ENCODE measurements at regions not wholly inside any gene's neighbourhood (a gene's known extent, or its start where the extent isn't known, plus 50 kb on each side); places are given as distances from the start of the nearest gene placed in this dataset.

GRCh38 chr13:21970918-21971317 is 300.0 kb downstream of the FGF9 start:
- no peak for FAIRE-seq

- FAIRE-seq, result no peak
Observed at GRCh38 chr13:21971662-21972621, 301.1 kb downstream of the FGF9 start.

DNA sequence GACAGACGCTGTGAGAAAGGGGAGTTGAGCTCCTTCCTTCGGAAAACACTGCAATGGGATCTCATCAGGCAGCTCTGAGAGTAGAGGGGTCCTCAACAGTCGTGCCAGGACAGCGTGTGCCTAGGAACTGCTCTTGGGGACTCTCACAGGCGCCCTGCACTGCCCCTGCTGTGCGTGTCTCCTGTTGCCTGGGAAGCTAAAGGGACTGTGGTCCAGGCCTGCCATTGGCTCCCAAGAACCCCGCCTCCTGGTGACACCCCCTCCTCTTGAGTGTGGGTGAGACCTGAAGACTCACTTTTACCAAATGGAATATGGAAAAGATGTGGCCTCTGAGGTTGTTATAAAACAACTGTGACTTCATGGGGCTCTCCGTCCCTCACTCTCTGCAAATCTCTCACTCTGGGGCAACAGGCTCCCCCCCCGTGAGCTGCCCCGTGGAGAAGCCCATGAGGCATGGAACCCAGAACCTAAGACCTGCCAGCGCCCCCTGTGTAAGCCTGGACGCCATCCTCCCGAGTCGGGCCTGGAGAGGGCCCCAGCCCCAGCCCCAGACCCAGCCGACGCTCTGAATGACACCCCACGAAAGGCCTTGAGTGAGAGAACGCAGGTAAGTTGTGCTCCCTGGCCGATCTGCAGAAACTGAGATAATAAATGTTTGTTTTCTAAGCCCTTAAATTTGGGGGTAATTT is 302.7 kb downstream of the FGF9 start:
- no peak for FAIRE-seq

- no peak for FAIRE-seq
Observed at GRCh38 chr13:21974741-21975140, 303.9 kb downstream of the FGF9 start.

DNA sequence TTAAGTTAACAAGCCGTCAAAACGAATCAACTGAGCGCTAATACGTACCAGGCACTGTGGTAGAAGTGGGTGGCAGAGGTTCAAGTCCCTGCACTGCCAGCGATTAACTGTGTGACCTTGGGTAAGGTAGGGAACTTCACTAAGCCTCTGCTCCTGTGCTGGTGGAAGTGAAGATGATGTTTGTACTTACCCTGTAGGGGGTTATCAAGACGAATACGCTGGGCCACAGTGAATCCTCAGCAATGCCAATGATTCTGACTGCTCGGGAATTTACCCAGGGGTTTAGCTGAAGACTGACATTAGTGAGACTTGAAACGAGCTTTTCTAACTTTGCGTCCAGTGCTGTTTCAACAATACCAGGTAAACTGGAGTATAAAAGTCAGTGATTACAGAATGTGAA is 305.3 kb downstream of the FGF9 start:
- FAIRE-seq, result no peak

GRCh38 chr13:21979161-21979806 is 308.4 kb downstream of the FGF9 start:
- FAIRE-seq, result no peak

DNA sequence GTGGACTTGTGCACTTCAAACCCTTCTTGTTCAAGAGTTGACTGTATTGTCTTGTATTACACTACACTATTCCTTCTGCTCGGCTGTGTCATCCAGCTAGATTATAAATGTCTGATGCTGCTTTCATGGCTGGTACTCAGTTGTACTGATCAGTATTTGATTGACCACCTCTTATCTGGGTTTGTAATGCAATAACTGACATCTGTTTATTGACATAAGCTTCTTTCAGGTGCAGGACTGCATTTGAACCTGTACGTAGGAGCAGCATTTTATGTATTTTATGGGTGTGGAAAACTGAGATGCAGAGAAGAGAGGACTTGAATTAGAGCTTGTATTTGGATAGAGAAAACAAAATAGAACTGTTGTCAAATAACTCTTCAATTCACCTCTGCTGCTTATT is 309.2 kb downstream of the FGF9 start:
- no peak for FAIRE-seq

DNA sequence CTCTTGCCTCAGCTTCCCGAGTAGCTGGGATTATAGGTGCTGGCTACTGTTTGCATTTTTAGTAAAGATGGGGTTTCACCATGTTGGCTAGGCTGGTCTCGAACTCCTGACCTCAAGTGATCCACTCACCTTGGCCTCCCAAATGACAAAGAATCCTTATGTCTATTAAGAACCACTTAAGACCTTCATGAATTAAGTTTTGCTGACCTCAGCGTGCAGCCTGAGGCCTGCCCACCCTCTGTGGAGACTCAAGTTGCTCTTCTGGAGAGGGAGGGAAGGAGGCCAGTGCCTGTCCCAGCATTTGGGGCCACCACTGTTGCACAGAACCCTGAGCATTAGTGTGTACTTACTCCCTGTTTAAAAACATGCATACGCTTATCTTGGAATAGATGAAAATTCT is 313.3 kb downstream of the FGF9 start:
- no peak for FAIRE-seq

GRCh38 chr13:21986602-21987001 is 315.7 kb downstream of the FGF9 start:
- FAIRE-seq, result no peak

DNA sequence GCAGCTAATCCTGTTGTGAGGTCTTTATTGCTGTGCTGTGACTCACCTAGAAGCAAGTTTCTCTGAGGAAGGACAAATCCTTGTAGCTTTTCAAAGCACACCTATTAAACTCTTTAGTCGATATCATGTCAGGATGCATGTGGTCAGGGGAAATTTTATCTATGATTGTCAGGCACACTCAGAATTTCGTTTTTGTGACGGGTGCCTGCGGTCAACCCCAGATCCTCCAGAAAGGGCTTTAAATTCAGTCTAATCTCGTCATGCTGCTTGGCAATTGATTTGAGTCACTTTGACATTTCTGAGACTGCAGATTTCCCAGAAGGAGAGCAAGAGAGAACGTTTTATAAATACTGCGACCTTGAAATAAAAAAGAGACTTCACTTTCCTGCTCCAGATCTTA is 316.9 kb downstream of the FGF9 start:
- no peak for FAIRE-seq

GRCh38 chr13:21988624-21989023 is 317.8 kb downstream of the FGF9 start:
- no peak for FAIRE-seq

DNA sequence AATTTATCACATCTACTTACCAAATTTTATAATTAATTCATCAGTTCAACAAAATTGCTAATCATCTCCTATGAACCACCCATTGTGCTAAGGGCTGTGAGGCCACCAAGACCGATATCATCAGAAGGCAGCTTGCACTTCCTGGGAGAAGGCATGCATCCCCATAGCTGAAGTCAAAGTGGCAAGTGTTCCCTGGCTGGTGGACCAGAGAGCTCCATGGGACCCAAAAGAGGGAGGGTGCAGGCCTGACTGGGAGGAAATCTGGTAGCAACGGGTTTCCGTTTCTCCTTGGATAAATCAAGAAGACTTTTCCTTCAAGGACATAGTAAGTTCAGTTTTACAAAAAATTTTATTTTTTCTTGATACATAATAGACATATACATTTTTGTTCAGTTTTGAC is 325.2 kb downstream of the FGF9 start:
- FAIRE-seq, result no peak

- no peak for FAIRE-seq
Observed at GRCh38 chr13:21997726-21998125, 326.9 kb downstream of the FGF9 start.

GRCh38 chr13:21998279-21998990 is 327.6 kb downstream of the FGF9 start:
- no peak for FAIRE-seq

DNA sequence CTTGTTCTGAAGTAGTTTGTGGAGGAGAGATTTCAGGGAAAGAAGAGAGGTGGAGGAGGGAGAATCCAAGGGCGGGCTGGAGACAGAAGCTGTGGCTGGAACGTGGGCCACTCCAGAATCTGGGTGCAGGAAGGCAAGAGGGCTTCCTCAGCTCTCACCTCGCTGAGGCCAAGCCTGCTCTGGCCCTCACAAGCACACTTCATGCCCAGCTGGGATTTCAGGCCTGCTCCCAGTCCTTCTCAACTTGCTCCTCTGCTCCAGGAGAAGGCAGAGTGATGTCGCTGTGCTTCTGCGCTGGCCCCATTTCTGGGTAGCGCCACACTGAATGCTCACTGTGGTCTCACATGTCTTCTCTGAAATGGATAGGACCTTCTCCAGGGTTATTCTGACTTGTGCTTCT is 328.8 kb downstream of the FGF9 start:
- FAIRE-seq, result no peak

- no peak for FAIRE-seq
Observed at GRCh38 chr13:22000191-22000590, 329.3 kb downstream of the FGF9 start.

- FAIRE-seq, result no peak
Observed at GRCh38 chr13:22001336-22001735, 330.5 kb downstream of the FGF9 start.

GRCh38 chr13:22002893-22003292 is 332.0 kb downstream of the FGF9 start:
- FAIRE-seq, result no peak

DNA sequence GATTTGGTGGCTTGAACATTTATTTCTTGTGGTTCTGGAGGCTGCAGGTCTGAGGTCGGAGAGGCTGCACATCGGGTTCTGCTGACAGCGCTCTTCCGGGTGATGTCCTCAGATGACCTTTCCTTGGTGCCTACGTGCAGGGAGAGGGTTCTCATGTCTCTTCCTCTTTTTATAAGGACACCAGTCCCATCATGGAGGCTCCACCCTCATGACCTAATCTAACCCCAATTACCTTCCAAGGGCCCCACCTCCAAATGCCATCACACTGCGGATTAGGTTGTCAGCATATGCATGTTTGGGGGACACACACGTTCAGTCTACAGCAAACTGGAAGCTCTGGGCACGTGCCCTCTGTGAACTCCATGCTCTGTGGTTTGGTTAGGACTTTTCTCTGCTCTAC is 338.6 kb downstream of the FGF9 start:
- FAIRE-seq, result no peak

DNA sequence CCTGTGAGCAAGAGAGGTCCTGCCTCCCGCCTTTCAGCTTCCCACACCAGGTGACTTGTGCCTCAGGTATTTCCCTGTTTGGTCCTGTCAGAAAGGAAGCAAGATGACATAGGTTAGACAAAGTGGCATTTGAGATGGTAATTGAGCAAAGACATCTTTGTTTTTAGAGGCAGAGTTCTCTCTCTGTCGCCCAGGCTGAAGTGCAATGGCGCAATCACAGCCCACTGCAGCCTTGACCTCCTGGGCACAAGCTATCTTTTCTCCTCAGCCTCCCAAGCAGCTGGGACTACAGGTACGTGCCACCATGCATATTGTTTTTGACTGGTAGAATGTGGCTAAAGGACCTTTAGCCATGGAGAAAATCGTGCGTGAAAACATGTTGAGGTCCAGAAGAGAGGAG is 339.1 kb downstream of the FGF9 start:
- no peak for FAIRE-seq

DNA sequence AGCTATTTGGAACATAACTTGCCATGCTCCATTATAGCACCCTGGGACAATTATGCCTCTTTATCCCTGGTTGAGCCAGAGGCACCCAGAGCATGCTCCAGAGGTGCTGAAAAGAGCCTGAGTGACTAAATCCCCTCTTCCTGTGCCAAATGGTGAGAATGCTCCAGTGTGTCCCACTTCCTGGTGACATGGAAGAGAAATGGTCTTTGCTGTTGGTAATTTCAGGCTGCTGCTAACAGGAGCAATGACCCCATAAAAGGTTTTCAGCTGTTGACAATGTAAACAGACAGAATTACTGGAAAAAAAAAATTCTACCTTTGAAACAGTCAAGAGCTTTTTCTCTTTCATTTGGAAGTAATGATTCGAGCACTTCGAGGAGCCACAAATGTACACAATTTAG is 341.8 kb downstream of the FGF9 start:
- FAIRE-seq, result no peak

GRCh38 chr13:22014469-22014868 is 343.6 kb downstream of the FGF9 start:
- no peak for FAIRE-seq

DNA sequence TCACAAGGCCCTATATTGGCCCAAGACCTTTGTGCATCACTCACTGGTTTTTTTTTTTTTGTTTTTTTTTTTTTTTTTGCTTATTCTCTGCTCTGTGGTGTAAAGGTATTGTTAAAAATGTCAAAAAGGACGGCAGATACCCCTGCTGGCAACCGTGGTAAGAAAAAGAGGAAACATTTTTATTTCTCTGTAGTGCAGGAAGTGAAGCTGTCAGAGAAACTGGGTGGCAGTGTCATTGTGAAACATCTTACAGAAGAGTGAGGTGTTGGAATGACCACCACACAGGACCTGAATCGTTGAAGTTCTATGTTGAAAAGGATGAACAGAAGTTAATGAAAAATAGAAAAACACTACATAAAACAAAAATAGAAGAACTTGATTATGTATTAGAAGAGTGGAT is 346.4 kb downstream of the FGF9 start:
- FAIRE-seq, result no peak

Measured in TTC549 (cell line).